HepG2 (cell line): ENCODE measurements at regions not wholly inside any gene's neighbourhood (a gene's known extent, or its start where the extent isn't known, plus 50 kb on each side); places are given as distances from the start of the nearest gene placed in this dataset.

Experiments used
- ATAC-seq: fragments of 200-7000 bp; cut with Tn5 transposase; 3 replicates; pipeline ENCODE4 v1.9.1; 2020; ENCODE audit warnings: mild to moderate bottlenecking, moderate library complexity
- BruUV-seq: library from RNA; stranded (reverse); fragments of 400-500 nt; replicated peaks from 2 replicates; lab custom pipeline; 2021; lab: Mats Ljungman, UMichigan
- CTCF ChIA-PET: fragments of 300-600 bp; formaldehyde crosslinking; extraction: SDS; loops from one replicate; lab custom pipeline; 2021; ENCODE audit warnings: low total read pairs, inconsistent platforms, low intra/inter-chr PET ratio; lab: Yijun Ruan, JAX
- POLR2A ChIA-PET: fragments of 350-600 bp; sonication (Branson Sonifier 250); formaldehyde crosslinking; loops from one replicate; lab custom pipeline; 2020; ENCODE audit warnings: antibody characterized with exemption, inconsistent platforms; lab: Yijun Ruan, JAX
- DNase-seq: peaks from one replicate; pipeline ENCODE4 v3.0.0-alpha.2; 2015; ENCODE audit warnings: low spot score
- FAIRE-seq: peaks from 3 replicates; lab custom pipeline; 2011; peaks lifted over from hg19 to GRCh38; lab: Jason Lieb, UNC
- H2AFZ ChIP-seq: one replicate; pipeline ENCODE4 v1.6.1; 2011; ENCODE audit warnings: low read length, inconsistent platforms
- H3K27ac ChIP-seq: fragments of 300-600 bp; 3 replicates; pipeline ENCODE4 v1.8.0; 2011; ENCODE audit warnings: mixed run types, mild to moderate bottlenecking, mixed read lengths, low read length, inconsistent platforms; ENCODE audit not compliant: insufficient read depth; ENCODE audit errors: extremely low read length
- H3K27me3 ChIP-seq, 2 experiments: fragments of 200-600 bp in 1 of 2; 2 replicates in 1 of 2; 3 replicates in 1 of 2; pipeline versions ENCODE4 v1.6.0 to v1.8.0; 2011; ENCODE audit warnings: low read length in 2 of 2, mild to moderate bottlenecking in 2 of 2, moderate library complexity in 2 of 2, inconsistent platforms in 1 of 2; ENCODE audit not compliant: insufficient read depth in 2 of 2, control insufficient read depth in 1 of 2
- H3K36me3 ChIP-seq, 2 experiments: fragments of 200-600 bp in 1 of 2; replicated peaks in 1 of 2; 2 replicates in 1 of 2; 3 replicates in 1 of 2; pipeline versions ENCODE4 v1.5.1 to v1.8.0; 2011; ENCODE audit warnings: low read length in 2 of 2, inconsistent platforms in 1 of 2; ENCODE audit not compliant: insufficient read depth in 2 of 2, control insufficient read depth in 1 of 2
- H3K4me1 ChIP-seq: 2 replicates; pipeline ENCODE4 v1.5.1; 2012; ENCODE audit warnings: low read length, inconsistent platforms; ENCODE audit not compliant: insufficient read depth
- H3K4me2 ChIP-seq: 2 replicates; pipeline ENCODE4 v1.6.0; 2011; ENCODE audit warnings: low read depth, low read length, inconsistent platforms
- H3K4me3 ChIP-seq, 3 experiments: fragments of 200-600 bp in 1 of 3; sonication (generic), shearing (Covaris generic) in 1 of 3; replicated peaks in 1 of 3; 2 replicates each; pipeline ENCODE4 v1.5.1; 2011 to 2016; ENCODE audit warnings: low read length in 3 of 3, inconsistent platforms in 2 of 3, low read depth in 2 of 3, mild to moderate bottlenecking in 2 of 3, control low read depth in 1 of 3, mixed read lengths in 1 of 3; ENCODE audit not compliant: insufficient read depth in 1 of 3
- H3K79me2 ChIP-seq: one replicate; pipeline ENCODE4 v1.6.1; 2011; ENCODE audit warnings: low read length, inconsistent platforms; ENCODE audit not compliant: insufficient read depth
- H3K9ac ChIP-seq: 2 replicates; pipeline ENCODE4 v1.6.0; 2011; ENCODE audit warnings: mild to moderate bottlenecking, low read depth, low read length, inconsistent platforms; ENCODE audit not compliant: insufficient read depth
- H3K9me3 ChIP-seq: 2 replicates; pipeline ENCODE4 v1.5.1; 2012; ENCODE audit warnings: mild to moderate bottlenecking, low read length
- H4K20me1 ChIP-seq: 2 replicates; pipeline ENCODE4 v1.6.0; 2011; ENCODE audit warnings: inconsistent platforms, mild to moderate bottlenecking, low read length, moderate library complexity; ENCODE audit not compliant: insufficient read depth
- FOSL2 ChIP-seq: sonication (generic); formaldehyde crosslinking; IDR thresholded peaks from 2 replicates; pipeline ENCODE4 v1.4.0; 2020; ENCODE audit warnings: missing genetic modification reagents
- MAFG ChIP-seq: sonication (generic); formaldehyde crosslinking; IDR thresholded peaks from 2 replicates; pipeline ENCODE4 v1.5.1; 2020; ENCODE audit warnings: mild to moderate bottlenecking, missing genetic modification reagents
- NFE2L2 ChIP-seq: fragments of 150-350 bp; IDR thresholded peaks from 2 replicates; pipeline ENCODE4 v1.6.1; 2014; ENCODE audit warnings: low read length
- PBX2 ChIP-seq: IDR thresholded peaks from 2 replicates; pipeline ENCODE4 v1.6.1; 2016; ENCODE audit warnings: control low read depth
- REXO4 ChIP-seq: sonication (generic); formaldehyde crosslinking; IDR thresholded peaks from 2 replicates; pipeline ENCODE4 v1.8.0; 2022; ENCODE audit warnings: missing genetic modification reagents, mild to moderate bottlenecking, borderline replicate concordance
- SAP130 ChIP-seq: IDR thresholded peaks from 2 replicates; pipeline ENCODE4 v1.6.1; 2016; ENCODE audit warnings: low read depth
- TBX3 ChIP-seq: fragments of 450-650 bp; IDR thresholded peaks from 2 replicates; pipeline ENCODE4 v1.6.1; 2017; ENCODE audit warnings: antibody characterized with exemption, mild to moderate bottlenecking, inconsistent platforms, borderline replicate concordance
- ZNF234 ChIP-seq: sonication (generic); formaldehyde crosslinking; conservative IDR thresholded peaks from 2 replicates; pipeline ENCODE4 v1.5.1; 2020; ENCODE audit warnings: mild to moderate bottlenecking, missing genetic modification reagents
- ZNF549 ChIP-seq: sonication (generic); formaldehyde crosslinking; IDR thresholded peaks from 2 replicates; pipeline ENCODE4 v1.5.0; 2020; ENCODE audit warnings: missing genetic modification reagents
- ZNF629 ChIP-seq: sonication (generic); formaldehyde crosslinking; conservative IDR thresholded peaks from 2 replicates; pipeline ENCODE4 v1.5.0; 2020; ENCODE audit warnings: missing genetic modification reagents
- ZNF761 ChIP-seq: sonication (generic); formaldehyde crosslinking; conservative IDR thresholded peaks from 2 replicates; pipeline ENCODE4 v1.4.0; 2020; ENCODE audit warnings: mild to moderate bottlenecking, missing genetic modification reagents
- WGBS: methylation state at CpG from one replicate; pipeline ENCODE4 v1.1.6; 2017; ENCODE audit warnings: low lambda C conversion rate; 5-methylcytosine and 5-hydroxymethylcytosine counted together
- in situ Hi-C: cut with HindIII; loops from 2 replicates; pipeline ENCODE4 v1.10.0; 2017; ENCODE audit warnings: low pct_unique_long_range_greater_than_20kb; ENCODE audit not compliant: extremely low pct_ligation_motif_present
- intact Hi-C: fragments of 100-400 bp; cut with micrococcal nuclease; formaldehyde crosslinking; loops from one replicate; pipeline ENCODE4 v1.10.0; 2022; ENCODE audit not compliant: unreplicated experiment
- TF ChIP-seq, protein P1 (sequence below): sonication (generic); formaldehyde crosslinking; IDR thresholded peaks from 2 replicates; pipeline ENCODE4 v1.8.0; 2022; ENCODE audit warnings: missing genetic modification reagents, low read depth, mild to moderate bottlenecking, borderline replicate concordance
- TF ChIP-seq, protein P2 (sequence below), 2 experiments: IDR thresholded peaks; 2 replicates each; pipeline ENCODE4 v1.6.1; 2011 to 2012; ENCODE audit warnings: low read length in 2 of 2, borderline replicate concordance in 1 of 2, low read depth in 1 of 2, mild to moderate bottlenecking in 1 of 2, moderate library complexity in 1 of 2

- TF ChIP-seq FOSL2 (CRISPR knock-in tag), result peak; percentile 79
- TF ChIP-seq SAP130 (CRISPR knock-in tag), result no peak; the same call in 1 of the 2 replicates
- TF ChIP-seq NFE2L2, result peak; percentile 80
- 0 out of 2 replicates have a peak, but pooled peaks have one; percentile 56 for TF ChIP-seq ZNF761
- no peak for TF ChIP-seq ZNF629 (CRISPR knock-in tag)
- 0 out of 2 replicates have a peak, but pooled peaks have one; percentile 34 for TF ChIP-seq MAFG (CRISPR knock-in tag)
- no peak for TF ChIP-seq TBX3
- TF ChIP-seq REXO4, result no peak
- no peak for TF ChIP-seq ZNF234 (CRISPR knock-in tag)
Observed at GRCh38 chr17:37828651-37829124, 83.8 kb upstream of the HNF1B start (continued).

- ATAC-seq (no peak), DNase-seq (no peak)
- ChIA-PET POLR2A (no interaction called here), CTCF (no interaction called here)
- H3K9ac ChIP-seq, result no peak overlapping the region
- H3K9me3 ChIP-seq, result no peaks in the 10 kb centered on the region
- no peak overlapping the region for H3K4me3 ChIP-seq
- H3K4me2 ChIP-seq, result 0 out of 2 replicates have a peak overlapping the region, but pooled peaks have one; percentile 0
- TF ChIP-seq, protein P1, sequence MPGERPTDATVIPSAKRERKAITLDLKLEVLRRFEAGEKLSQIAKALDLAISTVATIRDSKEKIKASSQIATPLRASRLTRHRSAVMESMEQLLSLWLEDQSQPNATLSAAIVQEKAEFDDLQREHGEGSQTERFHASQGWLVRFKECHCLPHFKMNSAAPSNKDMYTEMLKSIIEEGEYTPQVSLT (CRISPR knock-in tag), result no peak
- TF ChIP-seq, protein P2, sequence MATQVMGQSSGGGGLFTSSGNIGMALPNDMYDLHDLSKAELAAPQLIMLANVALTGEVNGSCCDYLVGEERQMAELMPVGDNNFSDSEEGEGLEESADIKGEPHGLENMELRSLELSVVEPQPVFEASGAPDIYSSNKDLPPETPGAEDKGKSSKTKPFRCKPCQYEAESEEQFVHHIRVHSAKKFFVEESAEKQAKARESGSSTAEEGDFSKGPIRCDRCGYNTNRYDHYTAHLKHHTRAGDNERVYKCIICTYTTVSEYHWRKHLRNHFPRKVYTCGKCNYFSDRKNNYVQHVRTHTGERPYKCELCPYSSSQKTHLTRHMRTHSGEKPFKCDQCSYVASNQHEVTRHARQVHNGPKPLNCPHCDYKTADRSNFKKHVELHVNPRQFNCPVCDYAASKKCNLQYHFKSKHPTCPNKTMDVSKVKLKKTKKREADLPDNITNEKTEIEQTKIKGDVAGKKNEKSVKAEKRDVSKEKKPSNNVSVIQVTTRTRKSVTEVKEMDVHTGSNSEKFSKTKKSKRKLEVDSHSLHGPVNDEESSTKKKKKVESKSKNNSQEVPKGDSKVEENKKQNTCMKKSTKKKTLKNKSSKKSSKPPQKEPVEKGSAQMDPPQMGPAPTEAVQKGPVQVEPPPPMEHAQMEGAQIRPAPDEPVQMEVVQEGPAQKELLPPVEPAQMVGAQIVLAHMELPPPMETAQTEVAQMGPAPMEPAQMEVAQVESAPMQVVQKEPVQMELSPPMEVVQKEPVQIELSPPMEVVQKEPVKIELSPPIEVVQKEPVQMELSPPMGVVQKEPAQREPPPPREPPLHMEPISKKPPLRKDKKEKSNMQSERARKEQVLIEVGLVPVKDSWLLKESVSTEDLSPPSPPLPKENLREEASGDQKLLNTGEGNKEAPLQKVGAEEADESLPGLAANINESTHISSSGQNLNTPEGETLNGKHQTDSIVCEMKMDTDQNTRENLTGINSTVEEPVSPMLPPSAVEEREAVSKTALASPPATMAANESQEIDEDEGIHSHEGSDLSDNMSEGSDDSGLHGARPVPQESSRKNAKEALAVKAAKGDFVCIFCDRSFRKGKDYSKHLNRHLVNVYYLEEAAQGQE (IDR thresholded peaks at IDR 0.05; ENCODE audit: borderline replicate concordance in 1 of 2, low read depth in 1 of 2, low read length in 2 of 2), result no peak
- TF ChIP-seq PBX2 (CRISPR knock-in tag) (no peak), ZNF549 (CRISPR knock-in tag) (no peak)
- TF ChIP-seq, all 625 proteins: peak for 0
- H2AFZ ChIP-seq, result no peak overlapping the region
- peak overlapping the region; percentile 78 for H3K27ac ChIP-seq
- intact Hi-C loops (no loop called here), in situ Hi-C loops (no loop called here)
- peaks cover 91% of the 10 kb centered on the region for H3K4me1 ChIP-seq
- BruUV-seq, result no TSS peak
- no peaks in the 10 kb centered on the region; a peak in 1 of 5 replicates for H3K27me3 ChIP-seq
- no peaks in the 10 kb centered on the region for H4K20me1 ChIP-seq
- WGBS, result 91% methylated on average over 5 of the region's 5 CpGs
- no peaks in the 10 kb centered on the region for H3K79me2 ChIP-seq
- FAIRE-seq, result no peak
- H3K36me3 ChIP-seq, result no peaks in the 10 kb centered on the region
Observed at GRCh38 chr17:37827905-37828650, 83.2 kb upstream of the HNF1B start.
